NB4 (cell line): ENCODE measurements at regions not wholly inside any gene's neighbourhood (a gene's known extent, or its start where the extent isn't known, plus 50 kb on each side); places are given as distances from the start of the nearest gene placed in this dataset.

Experiments used
- DNase-seq: peaks from one replicate; pipeline ENCODE4 v3.0.0; 2010; ENCODE audit warnings: low read depth
- H3K4me3 ChIP-seq: one replicate; pipeline ENCODE4 v1.5.1; 2011; ENCODE audit warnings: mild to moderate bottlenecking, low read depth, low read length, moderate library complexity
- MAX ChIP-seq: IDR thresholded peaks from 2 replicates; pipeline ENCODE4 v1.6.1; 2011; ENCODE audit warnings: low read depth, low read length
- MYC ChIP-seq: IDR thresholded peaks from 2 replicates; pipeline ENCODE4 v1.6.1; 2011; ENCODE audit warnings: low read depth, low read length
- POLR2A ChIP-seq: IDR thresholded peaks from 2 replicates; pipeline ENCODE4 v1.6.1; 2011; ENCODE audit warnings: mild to moderate bottlenecking; ENCODE audit not compliant: insufficient read length; ENCODE audit errors: extremely low read depth
- TF ChIP-seq, protein P1 (sequence below): IDR thresholded peaks from one replicate; pipeline ENCODE4 v1.5.1; 2012; ENCODE audit warnings: low read depth, low read length

DNA sequence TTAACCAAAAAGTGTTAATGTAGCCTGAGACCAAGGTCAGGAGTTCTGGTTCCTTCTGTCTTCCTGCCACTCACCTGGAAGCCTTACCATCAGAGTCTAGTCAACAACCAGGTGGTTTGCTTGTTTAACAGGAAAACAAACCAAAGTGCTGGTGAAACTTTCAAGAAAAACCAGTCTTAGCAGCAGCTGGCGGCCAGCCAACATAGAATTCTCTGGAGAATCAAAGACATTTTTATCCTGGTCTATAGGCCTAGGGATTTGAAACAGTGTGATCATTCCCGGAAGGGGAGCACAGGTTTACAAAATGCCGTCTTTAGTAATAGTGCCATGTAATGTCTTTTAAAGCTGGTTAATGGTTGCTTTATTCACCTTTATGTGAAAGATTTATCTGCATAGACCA lies 146.6 kb upstream of the AKIRIN2 start:
- no peak for DNase-seq
- H3K4me3 ChIP-seq, result no peak overlapping the region
- no peak for TF ChIP-seq MYC
- TF ChIP-seq, protein P1, sequence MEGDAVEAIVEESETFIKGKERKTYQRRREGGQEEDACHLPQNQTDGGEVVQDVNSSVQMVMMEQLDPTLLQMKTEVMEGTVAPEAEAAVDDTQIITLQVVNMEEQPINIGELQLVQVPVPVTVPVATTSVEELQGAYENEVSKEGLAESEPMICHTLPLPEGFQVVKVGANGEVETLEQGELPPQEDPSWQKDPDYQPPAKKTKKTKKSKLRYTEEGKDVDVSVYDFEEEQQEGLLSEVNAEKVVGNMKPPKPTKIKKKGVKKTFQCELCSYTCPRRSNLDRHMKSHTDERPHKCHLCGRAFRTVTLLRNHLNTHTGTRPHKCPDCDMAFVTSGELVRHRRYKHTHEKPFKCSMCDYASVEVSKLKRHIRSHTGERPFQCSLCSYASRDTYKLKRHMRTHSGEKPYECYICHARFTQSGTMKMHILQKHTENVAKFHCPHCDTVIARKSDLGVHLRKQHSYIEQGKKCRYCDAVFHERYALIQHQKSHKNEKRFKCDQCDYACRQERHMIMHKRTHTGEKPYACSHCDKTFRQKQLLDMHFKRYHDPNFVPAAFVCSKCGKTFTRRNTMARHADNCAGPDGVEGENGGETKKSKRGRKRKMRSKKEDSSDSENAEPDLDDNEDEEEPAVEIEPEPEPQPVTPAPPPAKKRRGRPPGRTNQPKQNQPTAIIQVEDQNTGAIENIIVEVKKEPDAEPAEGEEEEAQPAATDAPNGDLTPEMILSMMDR, result no peak
- no peak for TF ChIP-seq POLR2A
- TF ChIP-seq MAX, result no peak

DNA sequence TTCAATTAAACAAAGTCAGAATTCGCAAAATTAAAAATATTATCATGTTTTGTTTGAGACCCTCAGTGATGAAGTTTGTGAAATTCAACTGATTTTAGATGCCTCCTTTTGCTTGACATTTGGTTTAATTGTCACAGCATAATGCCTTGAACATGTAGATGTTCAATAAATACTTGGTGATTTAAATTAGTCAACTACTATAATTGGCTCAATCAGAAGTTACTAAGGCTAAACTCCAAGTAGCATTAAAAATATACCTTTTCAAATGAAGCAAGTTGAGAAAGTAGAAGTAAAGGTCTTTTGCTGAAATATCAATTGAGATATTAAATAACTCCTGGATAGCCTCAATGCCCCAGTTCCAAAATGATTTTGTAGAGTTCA lies 145.8 kb upstream of the AKIRIN2 start:
- H3K4me3 ChIP-seq, result no peak overlapping the region
- TF ChIP-seq MYC (no peak), POLR2A (no peak), MAX (no peak)
- TF ChIP-seq, protein P1, result no peak
- DNase-seq, result no peak

DNA sequence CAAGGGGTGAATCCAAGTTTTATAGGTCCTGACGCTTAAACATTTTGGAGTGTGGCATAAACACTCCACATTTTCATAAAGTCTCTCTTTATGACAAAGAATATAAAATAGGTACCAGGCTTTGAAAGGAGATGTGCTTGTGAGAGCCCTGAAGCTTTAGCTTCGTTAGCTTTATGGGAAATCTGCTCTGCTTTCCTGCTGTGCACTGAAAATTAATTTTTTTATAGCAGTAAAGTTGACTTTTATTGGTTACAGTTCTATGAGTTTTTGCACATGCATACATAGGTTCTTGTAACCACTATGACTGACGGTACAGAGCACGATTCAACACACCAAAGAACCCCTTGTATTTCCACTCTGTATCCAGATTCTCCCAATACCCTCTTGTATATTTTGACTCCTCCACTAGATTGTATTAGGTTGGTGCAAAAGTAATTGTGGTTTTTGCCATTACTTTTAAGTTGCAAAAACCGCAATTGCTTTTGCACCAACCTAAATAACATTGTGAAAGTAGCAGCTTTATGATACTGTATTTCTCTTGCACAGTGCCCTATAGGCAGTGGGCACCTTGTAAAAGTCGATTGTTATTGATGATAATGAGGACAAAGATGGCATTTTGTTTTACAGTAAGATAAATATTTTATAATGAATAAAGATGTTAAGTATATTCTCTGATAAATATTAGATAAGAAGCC lies 145.2 kb upstream of the AKIRIN2 start:
- TF ChIP-seq POLR2A (no peak), MYC (no peak), MAX (no peak)
- TF ChIP-seq, protein P1, result no peak
- DNase-seq, result no peak

GRCh38 chr6:87846434-87846833 lies 144.4 kb upstream of the AKIRIN2 start:
- no peak overlapping the region for H3K4me3 ChIP-seq
- TF ChIP-seq POLR2A (no peak), MYC (no peak), MAX (no peak)
- TF ChIP-seq, protein P1, result no peak
- DNase-seq, result no peak

More for the DNA sequence above, 145.2 kb upstream of the AKIRIN2 start:
- H3K4me3 ChIP-seq, result no peak overlapping the region

- no peak overlapping the region for H3K4me3 ChIP-seq
- DNase-seq, result no peak
- TF ChIP-seq POLR2A (no peak), MYC (no peak), MAX (no peak)
- TF ChIP-seq, protein P1, result no peak
Observed at GRCh38 chr6:87840324-87840723, 138.3 kb upstream of the AKIRIN2 start.
